ENCODE measurements at regions not wholly inside any gene's neighbourhood (a gene's known extent, or its start where the extent isn't known, plus 50 kb on each side); places are given as distances from the start of the nearest gene placed in this dataset.

GRCh38 chr10:78533098-78533497 is 499.4 kb downstream of the RPS24 start:
- no peak for DNase-seq (ENCODE audit: low read depth)

DNA sequence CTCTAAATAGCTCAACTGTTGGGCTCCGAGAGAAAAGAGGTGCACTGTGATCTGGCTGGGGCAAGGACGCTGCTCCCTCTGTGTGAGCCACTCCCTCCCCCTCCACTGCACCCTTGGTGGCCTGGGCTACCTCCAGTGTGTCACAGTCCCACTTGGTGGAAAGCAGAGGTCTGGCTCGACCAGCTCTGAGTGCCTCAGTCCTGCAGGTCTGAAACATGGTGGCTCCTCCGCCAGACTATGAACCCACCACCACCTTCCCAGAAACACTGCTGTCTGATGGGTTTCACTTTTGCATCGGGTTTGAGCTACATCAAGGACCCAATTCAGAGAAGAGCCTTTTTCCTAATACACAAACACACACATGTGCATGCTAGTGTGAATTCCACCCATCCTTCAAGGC is 500.1 kb downstream of the RPS24 start:
- no peak for DNase-seq (ENCODE audit: low read depth)

DNA sequence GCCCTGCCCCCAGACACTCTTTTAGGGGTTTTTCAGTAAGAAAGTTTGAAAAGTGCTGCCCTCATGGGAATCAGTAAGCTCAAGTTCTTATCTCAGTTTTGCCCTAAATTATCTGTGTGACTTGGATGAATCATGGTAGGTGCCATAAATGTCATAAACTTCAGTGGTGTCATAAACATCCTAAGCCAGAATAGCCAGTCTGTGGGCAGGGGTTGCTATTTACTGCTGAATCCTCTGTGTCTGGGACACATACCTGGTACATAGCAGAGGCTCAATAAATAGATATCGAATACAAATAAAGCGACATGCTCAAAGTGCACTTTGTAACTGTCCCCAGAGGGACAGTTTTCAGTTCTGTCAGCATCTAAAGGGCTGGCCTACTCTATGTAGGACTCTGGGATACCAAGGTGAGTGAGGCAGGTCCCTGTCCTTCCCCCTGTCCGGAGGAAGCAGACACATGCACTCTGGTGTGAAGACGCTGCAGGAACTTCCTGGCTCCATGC is 502.1 kb downstream of the RPS24 start:
- no peak for DNase-seq (ENCODE audit: low read depth)

- DNase-seq (ENCODE audit: low read depth): no peak
These were observed 503.4 kb downstream of the RPS24 start for GRCh38 chr10:78537018-78537417.

- no peak for DNase-seq (ENCODE audit: low read depth)
These were observed 505.6 kb downstream of the RPS24 start for GRCh38 chr10:78539247-78539766.

DNA sequence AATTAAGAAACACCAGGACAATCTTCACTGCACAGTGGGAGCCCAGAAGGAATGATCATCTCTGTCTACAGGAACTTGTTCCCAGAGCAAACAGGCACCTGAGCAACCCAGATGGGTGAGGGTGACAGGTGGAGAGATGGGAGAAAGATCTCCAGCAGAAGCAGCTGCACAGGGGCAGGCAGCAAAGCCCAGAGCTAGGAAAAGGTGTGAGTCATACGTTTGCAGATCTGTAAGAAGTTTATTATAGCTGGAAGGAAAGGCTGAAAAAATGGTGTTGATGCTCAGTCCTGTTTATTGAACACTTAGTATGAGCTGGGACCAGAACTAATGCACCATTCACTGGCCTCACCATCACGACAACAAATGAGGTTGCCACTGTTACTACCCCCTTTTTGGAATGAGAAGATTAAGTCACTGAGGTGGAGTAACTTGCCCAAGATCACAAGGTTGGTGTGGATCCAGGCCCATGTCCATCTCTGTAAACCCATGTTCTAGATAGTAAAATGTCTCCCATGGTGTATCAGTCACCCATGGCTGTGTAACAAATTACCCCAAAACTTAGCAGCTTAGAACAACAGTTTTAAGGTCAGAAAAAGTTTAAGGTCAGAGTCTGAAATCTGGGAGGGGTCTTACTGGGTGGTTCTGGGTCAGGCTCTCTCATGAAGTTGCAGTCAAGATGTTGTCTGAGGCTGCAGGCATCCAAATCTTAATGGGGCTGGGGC is 506.9 kb downstream of the RPS24 start:
- no peak for DNase-seq (ENCODE audit: low read depth)

DNA sequence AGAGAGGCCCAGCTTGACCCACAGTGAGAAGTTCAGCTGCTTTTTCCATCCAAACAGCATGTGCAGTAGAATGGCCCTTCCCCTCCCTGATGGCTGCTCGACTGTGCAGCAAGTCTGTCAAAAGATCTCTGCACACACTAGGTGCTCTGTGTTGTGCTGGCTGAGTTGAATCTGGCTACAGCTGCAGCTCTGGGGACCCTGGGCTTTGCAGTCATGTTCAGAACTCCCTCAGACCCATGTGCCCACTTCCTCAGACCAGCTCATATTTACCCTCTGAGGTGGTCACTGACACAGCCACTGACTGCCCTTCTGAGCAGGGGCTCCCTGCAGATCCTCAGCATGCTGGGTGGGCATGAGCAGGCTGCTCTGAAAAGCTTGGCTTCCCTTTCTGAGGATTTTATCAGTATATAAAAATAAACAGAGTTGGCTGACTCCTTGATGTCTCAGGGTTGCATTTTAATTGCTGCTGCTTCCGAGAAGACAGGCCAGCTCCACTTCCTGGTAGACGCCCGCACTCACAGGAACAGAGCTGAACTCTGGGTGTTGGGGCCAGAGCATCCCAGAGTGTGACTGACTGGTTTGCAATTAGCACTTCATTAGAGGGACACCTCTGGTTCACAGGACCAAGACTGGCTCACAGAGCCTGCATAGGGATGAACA is 507.9 kb downstream of the RPS24 start:
- no peak for DNase-seq (ENCODE audit: low read depth)

DNA sequence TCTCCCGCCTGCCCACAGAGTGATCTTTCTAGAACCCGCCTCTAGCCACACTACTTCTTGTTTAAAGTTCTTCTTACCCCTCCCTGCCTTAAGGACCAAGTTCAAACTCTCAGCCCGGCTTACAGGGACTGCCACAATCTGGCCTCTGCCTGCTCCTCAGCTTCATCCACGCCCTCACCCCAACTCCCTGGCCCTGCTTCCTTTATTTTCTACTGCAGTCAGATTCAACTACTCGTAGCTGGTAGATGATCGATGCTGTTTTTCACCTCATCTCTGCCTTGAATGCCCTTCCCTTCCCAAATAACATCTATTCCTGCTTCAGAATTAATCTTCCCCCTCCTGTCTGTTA is 508.5 kb downstream of the RPS24 start:
- DNase-seq (ENCODE audit: low read depth): no peak

DNA sequence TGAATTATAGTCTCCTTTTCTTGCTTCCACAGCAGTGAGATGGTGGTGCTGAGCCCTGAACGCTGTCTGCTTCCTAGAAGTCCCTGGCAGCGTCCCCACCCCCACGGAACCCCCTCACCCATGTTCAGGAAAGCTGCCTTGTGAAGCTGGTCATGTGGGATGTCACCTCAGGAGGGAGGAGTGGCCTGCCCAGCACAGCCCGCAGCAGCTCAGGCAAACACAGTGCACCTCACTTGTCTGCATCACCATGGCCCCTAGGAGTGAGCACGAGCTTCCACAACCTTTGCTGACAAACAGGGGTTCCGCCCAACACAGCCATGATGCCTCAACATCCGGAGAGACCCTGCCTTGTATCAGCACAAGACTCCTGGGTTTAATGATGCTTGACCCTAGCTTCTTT is 508.9 kb downstream of the RPS24 start:
- no peak for DNase-seq (ENCODE audit: low read depth)

- no peak for DNase-seq (ENCODE audit: low read depth)
These were observed 509.5 kb downstream of the RPS24 start for GRCh38 chr10:78543031-78543748.

- DNase-seq (ENCODE audit: low read depth): no peak
These were observed 510.2 kb downstream of the RPS24 start for GRCh38 chr10:78543749-78544362.

- no peak for DNase-seq (ENCODE audit: low read depth)
These were observed 510.9 kb downstream of the RPS24 start for GRCh38 chr10:78544423-78545090.

GRCh38 chr10:78545756-78546155 is 512.1 kb downstream of the RPS24 start:
- DNase-seq (ENCODE audit: low read depth): no peak

DNA sequence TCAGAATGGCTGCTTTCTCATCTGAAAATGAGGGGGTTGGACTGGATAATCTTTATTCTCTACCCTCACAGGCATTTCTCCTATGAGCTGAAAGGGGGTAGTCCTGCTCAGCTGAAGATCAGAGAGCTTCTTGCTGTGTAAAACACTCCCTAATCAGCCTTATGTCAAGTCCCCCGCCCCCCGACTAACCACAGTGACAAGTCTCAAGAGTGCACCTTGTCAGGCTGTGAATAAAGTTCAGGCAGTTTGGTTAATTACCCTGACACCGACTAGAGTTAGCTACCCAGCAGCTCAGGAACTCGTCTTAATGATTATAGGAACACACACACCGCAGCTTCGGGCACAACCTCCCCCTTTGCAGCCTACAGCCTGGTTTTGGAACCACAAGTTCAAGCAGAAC is 513.7 kb downstream of the RPS24 start:
- DNase-seq (ENCODE audit: low read depth): no peak

- DNase-seq (ENCODE audit: low read depth): no peak
These were observed 514.2 kb downstream of the RPS24 start for GRCh38 chr10:78547905-78548304.

DNA sequence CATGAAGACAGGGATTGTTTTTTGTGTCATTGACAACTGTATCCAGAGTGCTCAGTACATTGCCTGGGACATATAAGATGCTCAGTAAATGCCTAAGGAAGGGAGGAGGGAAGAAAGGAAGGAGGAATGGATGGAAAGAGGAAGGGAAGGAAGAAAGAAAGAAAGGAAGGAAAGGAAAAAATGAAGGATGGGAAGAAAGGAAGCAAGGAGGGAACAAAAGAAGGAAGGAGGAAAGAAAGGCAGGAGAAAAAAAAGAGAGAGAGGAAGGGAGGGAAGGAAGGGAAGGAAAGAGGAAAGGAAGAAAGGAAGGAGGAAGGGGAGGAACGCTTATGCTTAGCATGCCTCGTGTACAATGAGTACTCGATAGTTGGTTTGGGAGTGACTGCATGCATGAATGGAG is 514.7 kb downstream of the RPS24 start:
- DNase-seq (ENCODE audit: low read depth): no peak

GRCh38 chr10:78549140-78549935 is 515.7 kb downstream of the RPS24 start:
- DNase-seq (ENCODE audit: low read depth): no peak

DNA sequence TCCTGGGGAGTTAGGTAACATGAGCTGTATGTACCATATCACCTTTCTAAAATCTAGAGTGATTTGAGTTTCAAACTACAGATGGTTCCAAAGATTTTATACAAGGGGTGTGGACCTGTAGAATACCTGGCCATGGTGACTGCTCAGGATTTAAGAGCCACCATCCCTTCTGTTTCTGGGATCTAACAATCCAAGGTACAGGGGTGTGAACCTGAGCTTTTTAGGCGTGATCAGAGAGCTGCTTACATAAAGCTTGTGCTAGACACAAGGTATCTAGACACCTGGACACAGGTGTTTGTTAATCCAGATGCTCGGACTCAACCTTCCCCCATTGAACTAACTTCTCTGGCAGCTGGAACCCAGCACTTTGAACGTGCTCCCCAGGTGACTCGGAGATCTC is 516.4 kb downstream of the RPS24 start:
- DNase-seq (ENCODE audit: low read depth): no peak

GRCh38 chr10:78550716-78551115 is 517.1 kb downstream of the RPS24 start:
- no peak for DNase-seq (ENCODE audit: low read depth)
